HepG2 (cell line): ENCODE measurements at regions not wholly inside any gene's neighbourhood (a gene's known extent, or its start where the extent isn't known, plus 50 kb on each side); places are given as distances from the start of the nearest gene placed in this dataset.

Experiments used
- ATAC-seq: fragments of 200-7000 bp; cut with Tn5 transposase; 3 replicates; pipeline ENCODE4 v1.9.1; 2020; ENCODE audit warnings: mild to moderate bottlenecking, moderate library complexity
- BruUV-seq: library from RNA; stranded (reverse); fragments of 400-500 nt; replicated peaks from 2 replicates; lab custom pipeline; 2021; lab: Mats Ljungman, UMichigan
- CTCF ChIA-PET: fragments of 300-600 bp; formaldehyde crosslinking; extraction: SDS; loops from one replicate; lab custom pipeline; 2021; ENCODE audit warnings: low total read pairs, inconsistent platforms, low intra/inter-chr PET ratio; lab: Yijun Ruan, JAX
- POLR2A ChIA-PET: fragments of 350-600 bp; sonication (Branson Sonifier 250); formaldehyde crosslinking; loops from one replicate; lab custom pipeline; 2020; ENCODE audit warnings: antibody characterized with exemption, inconsistent platforms; lab: Yijun Ruan, JAX
- DNase-seq: peaks from one replicate; pipeline ENCODE4 v3.0.0-alpha.2; 2015; ENCODE audit warnings: low spot score
- FAIRE-seq: peaks from 3 replicates; lab custom pipeline; 2011; peaks lifted over from hg19 to GRCh38; lab: Jason Lieb, UNC
- H2AFZ ChIP-seq: one replicate; pipeline ENCODE4 v1.6.1; 2011; ENCODE audit warnings: low read length, inconsistent platforms
- H3K27ac ChIP-seq: fragments of 300-600 bp; 3 replicates; pipeline ENCODE4 v1.8.0; 2011; ENCODE audit warnings: mixed run types, mild to moderate bottlenecking, mixed read lengths, low read length, inconsistent platforms; ENCODE audit not compliant: insufficient read depth; ENCODE audit errors: extremely low read length
- H3K27me3 ChIP-seq, 2 experiments: fragments of 200-600 bp in 1 of 2; 2 replicates in 1 of 2; 3 replicates in 1 of 2; pipeline versions ENCODE4 v1.6.0 to v1.8.0; 2011; ENCODE audit warnings: low read length in 2 of 2, mild to moderate bottlenecking in 2 of 2, moderate library complexity in 2 of 2, inconsistent platforms in 1 of 2; ENCODE audit not compliant: insufficient read depth in 2 of 2, control insufficient read depth in 1 of 2
- H3K36me3 ChIP-seq, 2 experiments: fragments of 200-600 bp in 1 of 2; replicated peaks in 1 of 2; 2 replicates in 1 of 2; 3 replicates in 1 of 2; pipeline versions ENCODE4 v1.5.1 to v1.8.0; 2011; ENCODE audit warnings: low read length in 2 of 2, inconsistent platforms in 1 of 2; ENCODE audit not compliant: insufficient read depth in 2 of 2, control insufficient read depth in 1 of 2
- H3K4me1 ChIP-seq: 2 replicates; pipeline ENCODE4 v1.5.1; 2012; ENCODE audit warnings: low read length, inconsistent platforms; ENCODE audit not compliant: insufficient read depth
- H3K4me2 ChIP-seq: 2 replicates; pipeline ENCODE4 v1.6.0; 2011; ENCODE audit warnings: low read depth, low read length, inconsistent platforms
- H3K4me3 ChIP-seq, 3 experiments: fragments of 200-600 bp in 1 of 3; sonication (generic), shearing (Covaris generic) in 1 of 3; replicated peaks in 1 of 3; 2 replicates each; pipeline ENCODE4 v1.5.1; 2011 to 2016; ENCODE audit warnings: low read length in 3 of 3, inconsistent platforms in 2 of 3, low read depth in 2 of 3, mild to moderate bottlenecking in 2 of 3, control low read depth in 1 of 3, mixed read lengths in 1 of 3; ENCODE audit not compliant: insufficient read depth in 1 of 3
- H3K79me2 ChIP-seq: one replicate; pipeline ENCODE4 v1.6.1; 2011; ENCODE audit warnings: low read length, inconsistent platforms; ENCODE audit not compliant: insufficient read depth
- H3K9ac ChIP-seq: 2 replicates; pipeline ENCODE4 v1.6.0; 2011; ENCODE audit warnings: mild to moderate bottlenecking, low read depth, low read length, inconsistent platforms; ENCODE audit not compliant: insufficient read depth
- H3K9me3 ChIP-seq: 2 replicates; pipeline ENCODE4 v1.5.1; 2012; ENCODE audit warnings: mild to moderate bottlenecking, low read length
- H4K20me1 ChIP-seq: 2 replicates; pipeline ENCODE4 v1.6.0; 2011; ENCODE audit warnings: inconsistent platforms, mild to moderate bottlenecking, low read length, moderate library complexity; ENCODE audit not compliant: insufficient read depth
- CENPX ChIP-seq: sonication (generic); formaldehyde crosslinking; IDR thresholded peaks from 2 replicates; pipeline ENCODE4 v1.9.0; 2021; ENCODE audit warnings: mild to moderate bottlenecking, missing genetic modification reagents, moderate library complexity
- ETS1 ChIP-seq: sonication (generic); formaldehyde crosslinking; IDR thresholded peaks from 2 replicates; pipeline ENCODE4 v1.4.0; 2020; ENCODE audit warnings: missing genetic modification reagents
- PRDM10 ChIP-seq: sonication (generic); formaldehyde crosslinking; IDR thresholded peaks from 2 replicates; pipeline ENCODE4 v1.4.0; 2020; ENCODE audit warnings: low read depth, missing genetic modification reagents
- WGBS: methylation state at CpG from one replicate; pipeline ENCODE4 v1.1.6; 2017; ENCODE audit warnings: low lambda C conversion rate; 5-methylcytosine and 5-hydroxymethylcytosine counted together
- in situ Hi-C: cut with HindIII; loops from 2 replicates; pipeline ENCODE4 v1.10.0; 2017; ENCODE audit warnings: low pct_unique_long_range_greater_than_20kb; ENCODE audit not compliant: extremely low pct_ligation_motif_present
- intact Hi-C: fragments of 100-400 bp; cut with micrococcal nuclease; formaldehyde crosslinking; loops from one replicate; pipeline ENCODE4 v1.10.0; 2022; ENCODE audit not compliant: unreplicated experiment

GRCh38 chr16:55222486-55222885, 101.5 kb upstream of the IRX6 start:
- no peak overlapping the region for H3K4me2 ChIP-seq
- H3K27ac ChIP-seq, result no peak overlapping the region
- peaks cover 11% of the 10 kb centered on the region for H3K9me3 ChIP-seq
- in situ Hi-C loops, result no loop called here
- ATAC-seq, result no peak
- ChIA-PET POLR2A (no interaction called here), CTCF (no interaction called here)
- no peaks in the 10 kb centered on the region for H3K36me3 ChIP-seq
- H3K27me3 ChIP-seq, result no peaks in the 10 kb centered on the region
- no peak for FAIRE-seq
- WGBS, result 38% methylated on average over 7 of the region's 7 CpGs
- no peaks in the 10 kb centered on the region for H3K79me2 ChIP-seq
- DNase-seq, result no peak
- H3K4me3 ChIP-seq, result no peak overlapping the region
- H2AFZ ChIP-seq, result no peak overlapping the region
- no peaks in the 10 kb centered on the region for H4K20me1 ChIP-seq
- H3K4me1 ChIP-seq, result no peaks in the 10 kb centered on the region
- H3K9ac ChIP-seq, result no peak overlapping the region
- TF ChIP-seq ETS1 (CRISPR knock-in tag) (no peak), PRDM10 (CRISPR knock-in tag) (no peak), CENPX (no peak)
- intact Hi-C loops, result no loop called here
- BruUV-seq, result no TSS peak
